ENCODE measurements at regions not wholly inside any gene's neighbourhood (a gene's known extent, or its start where the extent isn't known, plus 50 kb on each side); places are given as distances from the start of the nearest gene placed in this dataset.
"Not testable (repeated sequence)": the region's sequence is repeated elsewhere in the genome, so short reads cannot be mapped to it uniquely, and the experiment has no call there.

DNA sequence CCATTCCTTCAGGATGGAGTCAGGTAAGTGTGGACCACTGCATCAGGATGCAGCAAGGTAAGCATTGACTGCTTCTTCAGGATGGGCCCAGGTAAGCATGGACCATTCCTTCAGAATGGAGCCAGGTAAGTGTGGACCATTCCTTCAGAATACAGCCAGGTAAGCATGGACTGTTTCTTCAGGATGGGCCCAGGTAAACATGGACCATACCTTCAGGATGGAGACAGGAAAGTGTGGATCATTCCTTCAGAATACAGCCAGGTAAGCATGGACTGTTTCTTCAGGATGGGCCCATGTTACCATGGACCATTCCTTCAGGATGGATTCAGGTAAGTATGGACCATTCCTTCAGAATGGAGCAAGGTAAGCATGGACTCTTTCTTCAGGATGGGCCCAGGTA lies 89.4 kb upstream of the SPACA7 start:
- not testable (repeated sequence) for DNase-seq

DNA sequence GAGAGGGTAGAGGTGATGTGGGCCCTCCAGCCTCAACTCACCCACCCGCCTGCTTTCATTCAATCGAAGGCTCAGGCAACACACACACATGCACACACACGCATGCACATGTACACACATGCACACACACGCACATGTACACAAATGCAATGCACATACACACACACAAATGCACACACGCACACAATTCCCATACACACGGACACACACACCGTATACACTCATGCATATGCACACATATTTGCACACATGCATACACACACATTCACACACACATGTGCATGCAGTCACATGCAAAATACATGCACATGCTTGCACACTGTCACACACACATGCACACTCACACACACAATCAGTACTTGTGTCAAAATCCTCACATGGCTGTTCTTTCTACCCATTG lies 55.9 kb upstream of the SPACA7 start:
- no peak for DNase-seq

DNA sequence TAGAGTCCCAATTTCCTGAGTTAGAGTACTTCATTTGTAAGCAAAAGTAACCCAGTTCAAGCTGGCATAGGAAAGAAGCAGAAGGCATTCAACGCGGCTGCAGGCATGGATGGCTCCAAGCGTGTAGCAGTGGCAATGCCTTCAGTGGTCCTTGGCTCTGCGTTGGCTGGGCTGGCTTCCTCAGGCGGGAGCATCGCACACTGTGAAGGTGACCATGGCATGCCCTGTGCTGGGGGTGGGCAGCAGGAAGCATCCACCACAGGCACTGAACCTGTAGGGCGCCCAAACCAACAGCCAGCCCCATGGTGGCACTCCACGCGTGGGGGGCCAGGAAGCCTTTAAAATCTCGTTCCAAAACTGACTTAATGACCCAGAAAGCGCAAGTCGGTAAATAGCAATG lies 53.6 kb upstream of the SPACA7 start:
- no peak for DNase-seq

DNA sequence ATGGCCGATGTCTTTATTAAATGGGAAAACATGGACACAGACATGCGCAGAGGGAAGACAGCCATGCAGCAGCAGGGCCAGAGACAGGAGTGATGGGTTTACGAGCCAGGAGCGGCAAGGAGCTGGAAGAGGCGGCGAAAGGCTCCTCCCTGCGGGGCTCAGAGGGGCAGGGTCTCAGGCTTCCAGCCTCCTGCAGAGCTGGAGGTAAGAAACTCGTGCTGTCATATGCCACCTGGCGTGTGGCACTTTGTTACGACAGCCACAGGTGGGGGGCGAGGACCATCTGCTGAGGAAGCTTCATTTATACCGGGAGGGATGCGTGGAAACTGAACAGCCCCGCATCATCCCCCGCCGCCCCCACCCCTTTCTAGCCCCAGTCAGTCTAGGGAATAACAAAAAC lies 52.0 kb upstream of the SPACA7 start:
- DNase-seq, result no peak

DNA sequence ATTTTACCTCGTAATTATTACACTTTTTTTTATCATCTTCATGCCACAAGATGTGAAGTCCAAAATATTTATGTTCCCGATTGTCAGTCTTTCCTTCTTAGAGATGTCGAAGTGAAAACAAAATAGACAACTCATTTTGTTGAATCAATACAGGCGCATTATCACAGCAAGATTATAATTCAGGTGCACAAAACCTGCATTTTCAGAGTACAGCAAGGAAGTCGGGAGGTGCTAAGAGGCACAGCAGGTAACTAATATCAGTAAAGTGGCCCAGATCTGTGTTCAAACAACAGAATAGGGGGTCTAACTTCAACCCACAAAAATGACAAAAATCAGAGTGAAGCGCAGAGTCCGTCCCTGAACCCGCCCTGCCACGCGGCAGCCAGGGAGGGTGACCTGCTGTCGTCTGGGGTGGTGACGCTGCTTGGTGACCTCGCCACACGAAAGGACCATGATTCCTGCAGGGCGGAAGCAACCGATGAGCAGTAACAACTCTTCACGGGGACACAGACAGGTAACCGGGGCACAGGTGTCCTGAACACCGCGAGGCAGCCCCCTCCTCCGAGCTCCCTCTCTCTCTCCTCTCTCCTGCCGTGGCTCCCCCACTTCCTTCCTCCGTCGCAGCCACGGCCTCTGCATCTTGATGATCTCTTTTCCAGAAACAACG lies 50.9 kb upstream of the SPACA7 start:
- DNase-seq, result no peak

DNA sequence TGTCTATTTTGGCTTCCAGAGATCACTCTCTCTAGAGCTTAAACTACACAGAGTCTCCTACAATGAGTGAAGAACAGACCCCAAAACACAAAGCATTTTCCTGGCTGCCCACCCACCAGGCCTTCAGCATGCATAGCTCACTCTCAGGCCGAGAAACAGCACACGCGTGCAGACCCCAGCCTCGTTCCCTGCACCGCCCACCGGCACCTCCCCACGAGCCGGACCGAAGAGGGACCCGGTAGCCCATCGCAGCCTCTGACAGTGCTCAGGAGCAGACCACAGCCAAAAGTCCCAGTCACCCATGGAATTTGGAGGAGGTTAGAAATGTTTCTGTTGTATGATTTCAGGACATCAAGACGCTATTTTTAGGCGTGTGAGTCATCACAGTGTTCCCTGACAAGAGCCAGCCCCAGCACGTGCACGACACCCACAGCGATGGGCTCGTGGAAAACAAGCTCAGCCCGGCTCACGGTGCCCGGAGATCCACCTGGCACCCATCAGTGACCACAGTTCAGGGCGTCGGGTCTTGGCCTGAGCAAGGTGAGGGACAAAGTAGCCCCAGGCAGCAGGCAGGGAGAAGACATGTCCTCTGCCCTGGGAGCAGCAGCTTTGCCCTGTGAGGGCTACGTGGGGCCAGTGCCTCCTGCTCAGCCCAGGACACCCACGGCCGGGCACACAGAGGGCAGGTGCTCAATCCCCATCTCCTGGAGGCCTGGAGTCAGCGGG lies 50.1 kb upstream of the SPACA7 start:
- no peak for DNase-seq
